Activated CD4-positive, alpha-beta T cell treated with anti-CD3 and anti-CD28 coated beads for 36 hours (primary cell): ENCODE measurements at regions not wholly inside any gene's neighbourhood (a gene's known extent, or its start where the extent isn't known, plus 50 kb on each side); places are given as distances from the start of the nearest gene placed in this dataset.

Source experiments
- ATAC-seq: fragments of 200-7000 bp; cut with Tn5 transposase; one replicate; pipeline ENCODE4 v1.10.0; 2021; ENCODE audit warnings: mild to moderate bottlenecking, moderate library complexity
- CTCF ChIA-PET: fragments of 350-600 bp; sonication (Branson Sonifier 250); formaldehyde crosslinking; loops from one replicate; lab custom pipeline; 2021; ENCODE audit warnings: antibody characterized with exemption; lab: Charles Lee
- POLR2A ChIA-PET: fragments of 350-600 bp; sonication (Branson Sonifier 250); formaldehyde crosslinking; loops from one replicate; lab custom pipeline; 2021; ENCODE audit warnings: antibody characterized with exemption, inconsistent platforms; lab: Charles Lee
- DNase-seq: peaks from one replicate; pipeline ENCODE4 v3.0.0-alpha.2; 2020
- H3K27ac Mint-ChIP-seq: one replicate; pipeline ENCODE4 v1.8.0; 2021; ENCODE audit warnings: mixed read lengths
- H3K27me3 Mint-ChIP-seq: one replicate; pipeline ENCODE4 v1.8.0; 2021; ENCODE audit warnings: mixed read lengths
- H3K36me3 Mint-ChIP-seq: one replicate; pipeline ENCODE4 v1.8.0; 2021; ENCODE audit warnings: low read depth, mixed read lengths
- H3K4me1 Mint-ChIP-seq: one replicate; pipeline ENCODE4 v1.8.0; 2021; ENCODE audit warnings: mixed read lengths
- H3K4me3 Mint-ChIP-seq: one replicate; pipeline ENCODE4 v1.8.0; 2021; ENCODE audit warnings: mild to moderate bottlenecking, moderate library complexity, mixed read lengths
- H3K9me3 Mint-ChIP-seq: one replicate; pipeline ENCODE4 v1.8.0; 2021; ENCODE audit warnings: low read depth, mixed read lengths
- intact Hi-C, 2 experiments: fragments of 100-400 bp; cut with DNase I in 1 of 2; cut with micrococcal nuclease in 1 of 2; formaldehyde crosslinking; loops; one replicate each; pipeline versions ENCODE4 v1.14.2 to v1.15.1; 2022 to 2024; cut with DNase I, micrococcal nuclease

- no peak for DNase-seq
- no peaks in the 10 kb centered on the region for H3K36me3 Mint-ChIP-seq
- H3K4me3 Mint-ChIP-seq = no peak overlapping the region
- no peaks in the 10 kb centered on the region for H3K9me3 Mint-ChIP-seq
- H3K4me1 Mint-ChIP-seq = peaks cover 52% of the 10 kb centered on the region
- no peak for ATAC-seq
- intact Hi-C loops = loop anchor here (2.0 to 10.0 kb wide), 4 partner anchors 415 to 1389 kb away; no protein-coding TSS in a partner anchor
- no peak overlapping the region for H3K27ac Mint-ChIP-seq
- ChIA-PET CTCF (no interaction called here), POLR2A (no interaction called here)
- peaks cover 71% of the 10 kb centered on the region for H3K27me3 Mint-ChIP-seq
Measured at GRCh38 chr5:50965654-50966375, 299.4 kb downstream of the PARP8 start.

GRCh38 chr5:50967009-50967562 is 300.6 kb downstream of the PARP8 start:
- Mint-ChIP-seq H3K36me3 (no peaks in the 10 kb centered on the region), H3K27ac (no peak overlapping the region), H3K4me1 (peaks cover 52% of the 10 kb centered on the region), H3K9me3 (no peaks in the 10 kb centered on the region), H3K27me3 (peaks cover 75% of the 10 kb centered on the region), H3K4me3 (peak overlapping the region; percentile 46)
- POLR2A ChIA-PET = no interaction called here
- intact Hi-C loops = loop anchor here (5.0 to 10.0 kb wide), 3 partner anchors 995 to 1388 kb away; no protein-coding TSS in a partner anchor
- peak; percentile 11 for DNase-seq
- CTCF ChIA-PET = no interaction called here
- ATAC-seq = no peak

GRCh38 chr5:50967563-50968355 is 301.3 kb downstream of the PARP8 start:
- intact Hi-C loops = loop anchor here (2.0 to 10.0 kb wide), 4 partner anchors 417 to 1387 kb away; no protein-coding TSS in a partner anchor
- POLR2A ChIA-PET = no interaction called here
- Mint-ChIP-seq H3K4me3 (peak overlapping the region; percentile 46), H3K36me3 (no peaks in the 10 kb centered on the region), H3K27ac (no peak overlapping the region), H3K9me3 (no peaks in the 10 kb centered on the region), H3K27me3 (peaks cover 75% of the 10 kb centered on the region), H3K4me1 (peaks cover 52% of the 10 kb centered on the region)
- DNase-seq (peak; percentile 20), ATAC-seq (no peak)
- CTCF ChIA-PET = interaction anchor here (0.5 to 0.7 kb wide), 2 partner anchors 948 to 1593 kb away, joined by 3 read pairs; no protein-coding TSS in a partner anchor

GRCh38 chr5:50968356-50969149 is 302.1 kb downstream of the PARP8 start:
- ATAC-seq (no peak), DNase-seq (no peak)
- intact Hi-C loops = loop anchor here (2.0 to 10.0 kb wide), 4 partner anchors 416 to 1386 kb away; no protein-coding TSS in a partner anchor
- POLR2A ChIA-PET = no interaction called here
- CTCF ChIA-PET = interaction anchor here (0.5 to 0.7 kb wide), 4 partner anchors 142 to 1726 kb away, joined by 3 to 4 read pairs (median 3); no protein-coding TSS in a partner anchor
- H3K36me3 Mint-ChIP-seq = no peaks in the 10 kb centered on the region
- peaks cover 48% of the 10 kb centered on the region for H3K4me1 Mint-ChIP-seq
- no peaks in the 10 kb centered on the region for H3K9me3 Mint-ChIP-seq
- H3K27me3 Mint-ChIP-seq = peaks cover 77% of the 10 kb centered on the region
- H3K27ac Mint-ChIP-seq = no peak overlapping the region
- peak overlapping the region; percentile 17 for H3K4me3 Mint-ChIP-seq

GRCh38 chr5:50969151-50970031 is 303.0 kb downstream of the PARP8 start:
- ChIA-PET POLR2A (no interaction called here), CTCF (interaction anchor here (0.6 to 0.7 kb wide), 2 partner anchors 141 to 1725 kb away, joined by 3 to 4 read pairs; no protein-coding TSS in a partner anchor)
- Mint-ChIP-seq H3K4me3 (peak overlapping the region; percentile 17), H3K27me3 (peaks cover 75% of the 10 kb centered on the region), H3K27ac (no peak overlapping the region), H3K9me3 (no peaks in the 10 kb centered on the region), H3K36me3 (no peaks in the 10 kb centered on the region), H3K4me1 (peaks cover 42% of the 10 kb centered on the region)
- ATAC-seq = no peak
- peak; percentile 12 for DNase-seq
- intact Hi-C loops = loop anchor here (2.0 to 10.0 kb wide), 4 partner anchors 415 to 1385 kb away; no protein-coding TSS in a partner anchor

GRCh38 chr5:50975840-50976239 is 309.4 kb downstream of the PARP8 start:
- DNase-seq (no peak), ATAC-seq (no peak)
- H3K9me3 Mint-ChIP-seq = no peaks in the 10 kb centered on the region
- H3K27me3 Mint-ChIP-seq = peaks cover 24% of the 10 kb centered on the region
- POLR2A ChIA-PET = no interaction called here
- H3K36me3 Mint-ChIP-seq = no peaks in the 10 kb centered on the region
- CTCF ChIA-PET = no interaction called here
- H3K4me3 Mint-ChIP-seq = no peak overlapping the region
- no peaks in the 10 kb centered on the region for H3K4me1 Mint-ChIP-seq
- no peak overlapping the region for H3K27ac Mint-ChIP-seq
- intact Hi-C loops = no loop called here

- no peak overlapping the region for H3K27ac Mint-ChIP-seq
- no peaks in the 10 kb centered on the region for H3K4me1 Mint-ChIP-seq
- ATAC-seq (no peak), DNase-seq (no peak)
- CTCF ChIA-PET = no interaction called here
- intact Hi-C loops = no loop called here
- no peak overlapping the region for H3K4me3 Mint-ChIP-seq
- POLR2A ChIA-PET = no interaction called here
- H3K36me3 Mint-ChIP-seq = no peaks in the 10 kb centered on the region
- H3K9me3 Mint-ChIP-seq = no peaks in the 10 kb centered on the region
- H3K27me3 Mint-ChIP-seq = peaks cover 16% of the 10 kb centered on the region
Measured at GRCh38 chr5:50978924-50979323, 312.5 kb downstream of the PARP8 start.

- ChIA-PET CTCF (no interaction called here), POLR2A (no interaction called here)
- ATAC-seq = no peak
- Mint-ChIP-seq H3K36me3 (no peaks in the 10 kb centered on the region), H3K4me1 (no peaks in the 10 kb centered on the region), H3K27ac (no peak overlapping the region), H3K27me3 (peaks cover 6% of the 10 kb centered on the region), H3K9me3 (no peaks in the 10 kb centered on the region), H3K4me3 (no peak overlapping the region)
- DNase-seq = no peak
- intact Hi-C loops = no loop called here
Measured at GRCh38 chr5:50984640-50985039, 318.2 kb downstream of the PARP8 start.

- no peaks in the 10 kb centered on the region for H3K9me3 Mint-ChIP-seq
- ChIA-PET CTCF (no interaction called here), POLR2A (no interaction called here)
- no peaks in the 10 kb centered on the region for H3K36me3 Mint-ChIP-seq
- DNase-seq (no peak), ATAC-seq (no peak)
- no peak overlapping the region for H3K4me3 Mint-ChIP-seq
- H3K27me3 Mint-ChIP-seq = peaks cover 2% of the 10 kb centered on the region
- H3K4me1 Mint-ChIP-seq = no peaks in the 10 kb centered on the region
- no peak overlapping the region for H3K27ac Mint-ChIP-seq
- intact Hi-C loops = no loop called here
Measured at GRCh38 chr5:50990296-50990924, 324.0 kb downstream of the PARP8 start.
